ELF-1 (cell line): ENCODE measurements at regions not wholly inside any gene's neighbourhood (a gene's known extent, or its start where the extent isn't known, plus 50 kb on each side); places are given as distances from the start of the nearest gene placed in this dataset.
"Not testable (repeated sequence)": the region's sequence is repeated elsewhere in the genome, so short reads cannot be mapped to it uniquely, and the experiment has no call there.

Source experiments
- DNase-seq: peaks from one replicate; pipeline ENCODE4 v3.0.0-alpha.2; 2016; ENCODE audit warnings: low read depth, low spot score

- peak; percentile 96 for DNase-seq
These were observed 166.4 kb upstream of the ATP6AP2 start for GRCh38 chrX:40414335-40414734.

DNA sequence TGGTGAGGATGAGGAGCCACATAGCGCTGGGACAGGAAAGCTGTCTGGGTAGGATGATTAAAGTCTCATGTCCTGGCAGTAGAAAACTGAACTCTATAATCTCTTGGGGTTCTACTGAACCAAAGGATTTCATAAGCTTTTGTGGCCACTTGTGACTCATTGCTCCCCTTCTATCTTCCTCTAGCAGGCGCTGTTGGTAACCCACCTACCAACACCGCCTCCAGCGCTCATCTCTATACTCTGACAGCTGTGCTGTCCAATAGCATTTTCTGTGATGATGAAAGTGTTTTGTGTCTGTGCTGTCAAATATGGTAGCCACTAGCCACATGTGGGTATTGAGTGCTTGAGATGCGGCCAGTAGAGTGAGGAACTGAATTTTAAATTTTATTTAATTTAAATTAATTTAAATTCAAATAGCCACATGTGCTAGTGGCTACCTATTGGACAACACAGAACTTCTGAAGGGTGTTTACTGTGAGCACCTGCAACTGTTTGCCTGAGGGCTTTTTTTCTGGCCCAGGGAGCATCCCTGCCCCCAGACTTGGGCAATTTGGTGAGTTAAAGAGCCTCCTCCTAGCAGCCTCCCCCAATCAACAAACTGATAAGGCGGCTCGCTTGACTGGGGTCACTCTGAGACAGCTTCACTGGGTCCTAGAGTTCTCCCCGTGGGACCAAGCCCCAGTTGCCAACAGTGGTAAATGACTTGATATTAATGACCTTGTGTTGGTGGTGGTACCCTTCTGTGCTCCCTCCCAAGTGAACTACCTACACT is 169.2 kb upstream of the ATP6AP2 start:
- DNase-seq, result peak; percentile 78

DNA sequence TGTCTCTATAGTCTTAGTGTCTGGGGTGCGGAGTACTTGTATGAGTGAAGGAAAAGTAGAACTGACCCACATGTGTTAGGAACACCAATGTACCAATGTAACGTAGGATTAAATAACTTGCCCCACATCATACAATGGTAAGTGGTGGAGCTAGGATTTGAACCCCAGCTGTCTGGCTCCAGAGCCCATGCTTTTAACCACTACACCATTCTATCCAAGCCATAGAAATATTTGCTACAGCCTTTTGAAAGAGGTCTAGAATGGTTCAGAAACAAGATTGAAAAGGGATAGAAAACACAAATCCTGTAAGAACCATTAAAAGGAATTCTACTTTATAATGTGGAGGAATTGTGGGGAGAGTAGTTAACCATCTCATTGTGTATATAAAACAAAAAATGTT is 169.9 kb upstream of the ATP6AP2 start:
- no peak for DNase-seq

DNA sequence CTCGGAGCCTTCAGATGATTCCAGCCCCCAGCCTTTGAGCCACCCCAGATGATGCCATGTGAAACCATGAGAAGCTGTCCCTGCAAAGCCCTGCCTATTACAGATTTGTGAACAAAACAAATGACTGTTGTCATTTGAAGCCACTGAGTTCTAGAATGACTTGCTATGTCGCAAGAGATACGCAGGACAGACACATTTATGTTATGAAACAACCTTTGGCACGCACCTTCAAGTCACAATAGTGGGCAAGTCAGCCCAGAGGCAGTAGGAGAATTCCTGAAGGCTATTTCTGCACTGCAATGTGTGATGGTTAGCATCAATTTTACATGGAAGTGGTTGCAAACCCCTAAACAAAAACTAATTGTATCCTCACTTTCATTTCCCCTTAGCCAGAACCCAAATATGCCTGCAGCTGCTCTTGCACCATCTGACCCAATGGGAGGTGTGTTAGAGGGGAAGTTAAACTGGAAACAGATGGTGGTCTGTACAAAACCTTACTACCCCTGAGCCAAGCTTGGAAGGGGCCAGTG is 174.4 kb upstream of the ATP6AP2 start:
- DNase-seq, result no peak

- no peak for DNase-seq
These were observed 175.4 kb upstream of the ATP6AP2 start for GRCh38 chrX:40405399-40405798.

- DNase-seq, result no peak
These were observed 177.0 kb upstream of the ATP6AP2 start for GRCh38 chrX:40403757-40404156.

GRCh38 chrX:40402831-40403533 is 177.8 kb upstream of the ATP6AP2 start:
- DNase-seq, result peak; percentile 58

- DNase-seq, result no peak
These were observed 185.7 kb upstream of the ATP6AP2 start for GRCh38 chrX:40395102-40395501.

- no peak for DNase-seq
These were observed 186.5 kb upstream of the ATP6AP2 start for GRCh38 chrX:40394302-40394701.

DNA sequence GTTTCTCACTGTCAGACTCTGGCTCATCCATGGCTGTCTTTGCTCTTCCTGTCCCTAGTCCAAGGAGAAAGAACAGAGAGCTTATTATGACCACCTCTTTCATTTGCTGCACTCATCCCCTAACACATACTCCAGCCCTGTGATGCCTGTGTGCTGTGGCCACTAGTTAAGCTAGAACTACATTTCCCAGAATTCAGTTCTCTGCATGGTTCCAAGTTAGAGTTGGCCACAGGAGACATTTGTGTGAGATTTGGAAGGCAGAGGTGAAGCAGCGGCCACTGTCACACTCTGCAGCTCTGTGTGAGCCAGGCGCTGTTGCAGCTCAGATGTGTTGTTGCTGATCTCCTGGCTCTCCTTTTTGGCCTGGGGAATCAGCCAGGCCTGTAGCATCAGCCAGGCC is 188.2 kb upstream of the ATP6AP2 start:
- peak; percentile 26 for DNase-seq

DNA sequence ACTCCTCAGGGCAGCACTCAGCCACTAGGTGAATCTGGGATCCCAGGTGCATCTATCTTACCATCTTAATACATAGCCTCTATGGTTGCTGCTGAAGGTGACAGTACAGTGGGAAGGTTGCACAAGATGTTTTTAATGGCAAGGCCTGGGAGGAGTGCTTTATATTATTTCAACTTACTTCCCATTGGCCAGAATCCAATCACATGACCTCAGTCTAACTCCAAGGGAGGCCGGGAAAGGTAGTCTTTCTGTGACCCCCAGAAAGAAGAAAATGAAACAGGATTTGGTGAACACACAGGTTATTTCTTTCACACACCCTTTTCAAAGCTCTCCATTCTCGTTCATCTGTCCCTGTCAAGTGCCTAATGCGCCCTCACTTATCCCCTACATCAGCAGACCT is 189.1 kb upstream of the ATP6AP2 start:
- DNase-seq, result no peak

GRCh38 chrX:40389555-40389954 is 191.2 kb upstream of the ATP6AP2 start:
- DNase-seq, result no peak

DNA sequence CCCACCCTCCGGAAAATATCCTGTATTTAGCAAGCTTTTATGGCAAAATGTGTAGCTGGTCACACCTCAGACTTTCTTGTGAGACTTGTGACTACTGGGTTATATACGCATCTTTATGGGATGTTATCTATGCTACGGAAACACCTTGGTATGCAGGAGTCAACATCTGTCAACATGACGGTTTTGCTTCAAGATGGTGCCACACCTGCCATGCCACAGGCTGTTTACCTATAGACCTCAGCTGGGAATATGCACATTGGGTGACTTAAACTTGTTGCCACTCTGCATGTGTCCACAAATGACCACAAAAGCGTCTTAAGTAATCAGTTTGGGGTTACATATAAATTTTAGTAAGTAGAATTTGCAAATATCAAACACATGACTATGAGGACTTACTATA is 192.3 kb upstream of the ATP6AP2 start:
- no peak for DNase-seq

GRCh38 chrX:40387869-40388268 is 192.9 kb upstream of the ATP6AP2 start:
- DNase-seq, result not testable (repeated sequence)

GRCh38 chrX:40387311-40387710 is 193.5 kb upstream of the ATP6AP2 start:
- not testable (repeated sequence) for DNase-seq

DNA sequence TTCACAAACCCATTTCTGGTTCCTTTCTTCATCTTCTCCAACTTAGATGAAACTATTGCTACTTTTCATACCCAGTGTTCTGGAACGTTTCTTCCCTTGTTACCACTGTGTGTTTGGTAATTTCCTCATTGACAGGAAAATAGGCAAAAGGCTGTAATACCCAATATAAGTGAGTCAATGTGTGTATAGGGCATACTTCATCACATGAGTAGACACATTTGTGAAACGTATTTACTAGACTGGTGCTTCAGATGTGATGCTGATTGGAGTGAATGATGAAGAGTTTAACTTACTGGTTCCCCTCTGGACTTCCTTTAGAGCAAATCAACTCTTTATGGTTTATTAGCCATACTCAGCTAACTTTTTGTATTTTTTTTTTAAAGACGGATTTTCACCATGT is 195.1 kb upstream of the ATP6AP2 start:
- DNase-seq, result no peak

DNA sequence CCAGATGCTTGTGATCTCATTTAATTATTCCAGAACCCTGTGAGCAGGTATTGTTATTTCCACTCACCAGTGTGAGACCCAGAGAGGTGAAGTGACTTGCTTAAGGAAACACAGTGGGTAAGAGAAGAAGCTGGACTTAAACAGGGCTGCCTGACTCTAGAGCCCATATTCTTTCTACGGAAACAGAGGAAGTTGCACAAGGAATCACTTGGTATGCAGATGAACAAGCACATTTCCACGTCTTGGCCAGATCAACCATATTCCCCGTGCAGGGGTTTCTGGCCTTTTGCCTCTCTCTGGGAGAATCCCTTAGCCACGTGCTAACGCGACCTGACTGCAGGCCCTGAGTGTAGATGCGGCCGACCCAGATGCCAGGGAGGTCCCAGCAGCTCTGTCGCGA is 195.5 kb upstream of the ATP6AP2 start:
- no peak for DNase-seq

DNA sequence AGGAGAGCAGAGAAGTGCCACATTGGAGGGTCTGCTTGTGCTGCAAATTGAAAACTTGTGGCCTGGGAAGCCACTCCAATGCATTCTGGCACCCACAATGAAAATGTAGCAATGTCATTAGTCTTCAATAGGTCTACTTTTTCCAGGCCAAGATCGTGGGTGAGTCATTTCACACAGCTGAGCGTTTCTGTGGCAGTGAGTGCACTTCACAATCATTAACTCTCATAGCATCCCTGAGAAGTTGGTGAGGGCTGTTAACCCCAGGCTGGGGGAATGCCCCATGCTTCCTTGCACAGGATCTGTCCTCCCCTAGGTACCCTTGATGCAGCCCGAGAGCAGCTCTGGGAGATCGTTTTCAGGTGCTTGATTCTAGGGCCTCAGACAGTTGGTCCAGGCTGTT is 196.8 kb upstream of the ATP6AP2 start:
- DNase-seq, result no peak

DNA sequence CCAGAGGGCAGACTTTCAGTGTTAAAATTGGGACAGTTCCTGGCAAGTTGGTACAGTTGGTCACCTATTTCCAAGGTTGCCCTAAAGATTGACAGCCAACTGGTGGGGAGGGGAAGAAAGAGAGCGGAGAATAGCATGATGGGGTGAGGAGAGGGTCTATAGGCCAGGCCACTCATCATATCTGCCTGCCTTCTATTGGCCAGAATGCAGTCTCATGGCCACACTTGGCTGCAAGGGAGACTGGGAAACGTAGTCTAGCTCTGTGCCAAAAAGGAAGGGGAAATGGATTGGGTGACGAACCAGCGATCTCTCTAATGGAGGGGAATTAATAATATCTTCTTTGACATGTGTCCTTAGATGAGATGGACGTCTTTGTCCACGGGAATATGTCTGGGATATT is 197.4 kb upstream of the ATP6AP2 start:
- DNase-seq, result no peak

- DNase-seq, result peak; percentile 25
These were observed 199.9 kb upstream of the ATP6AP2 start for GRCh38 chrX:40380655-40381488.

GRCh38 chrX:40377684-40378083 is 203.1 kb upstream of the ATP6AP2 start:
- no peak for DNase-seq

DNA sequence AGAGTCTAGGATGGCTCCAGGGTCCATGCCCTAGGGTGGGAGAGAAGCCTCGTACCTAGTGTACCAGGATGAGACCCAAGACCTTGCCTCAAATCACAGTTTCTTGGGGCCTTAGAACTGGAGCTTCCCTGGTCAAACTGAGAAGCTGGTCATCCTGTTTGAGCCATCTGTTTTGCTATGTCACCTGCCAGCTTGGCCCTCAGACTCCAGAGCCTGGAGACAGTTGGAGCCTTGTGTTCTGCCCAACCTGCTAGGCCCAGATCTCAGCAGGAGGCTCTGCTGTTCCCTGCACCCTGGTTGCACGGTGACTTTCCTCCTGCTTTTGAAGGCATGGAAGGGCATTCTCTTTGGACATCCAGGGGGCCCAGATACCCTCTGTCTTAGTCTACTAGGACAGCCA is 206.3 kb upstream of the ATP6AP2 start:
- no peak for DNase-seq
